GM23338 (cell line): ENCODE measurements at regions not wholly inside any gene's neighbourhood (a gene's known extent, or its start where the extent isn't known, plus 50 kb on each side); places are given as distances from the start of the nearest gene placed in this dataset.

Source experiments
- ATAC-seq: fragments of 200-7000 bp; cut with Tn5 transposase; 3 replicates; pipeline ENCODE4 v1.9.1; 2020
- DNase-seq: peaks from one replicate; pipeline ENCODE4 v3.0.0-alpha.2; 2015; ENCODE audit warnings: low spot score
- H2AFZ ChIP-seq: fragments of 200-600 bp; sonication (generic); 2 replicates; pipeline ENCODE4 v1.8.0; 2016; ENCODE audit warnings: antibody characterized with exemption, mild to moderate bottlenecking, moderate library complexity
- H3F3A ChIP-seq: fragments of 200-600 bp; sonication (generic); replicated peaks from 2 replicates; pipeline ENCODE4 v1.8.0; 2017; ENCODE audit warnings: antibody characterized with exemption, mixed run types, low read depth
- H3K27ac ChIP-seq: fragments of 200-600 bp; sonication (generic); 2 replicates; pipeline ENCODE4 v1.6.1; 2016; ENCODE audit warnings: low read depth
- H3K27me3 ChIP-seq: fragments of 200-600 bp; sonication (generic); 2 replicates; pipeline ENCODE4 v1.8.0; 2016; ENCODE audit warnings: mild to moderate bottlenecking, mixed run types, moderate library complexity; ENCODE audit not compliant: insufficient read depth
- H3K36me3 ChIP-seq: fragments of 200-600 bp; sonication (generic); 2 replicates; pipeline ENCODE4 v1.8.0; 2016; ENCODE audit warnings: mild to moderate bottlenecking; ENCODE audit not compliant: insufficient read depth
- H3K4me1 ChIP-seq: fragments of 200-600 bp; sonication (generic); 2 replicates; pipeline ENCODE4 v1.8.0; 2016; ENCODE audit warnings: mild to moderate bottlenecking, moderate library complexity; ENCODE audit not compliant: insufficient read depth
- H3K4me2 ChIP-seq: fragments of 200-600 bp; sonication (generic); 2 replicates; pipeline ENCODE4 v1.7.1; 2017; ENCODE audit warnings: mixed run types
- H3K4me3 ChIP-seq: fragments of 200-600 bp; sonication (generic); 2 replicates; pipeline ENCODE4 v1.6.1; 2016; ENCODE audit warnings: mixed run types
- H3K79me2 ChIP-seq: fragments of 200-600 bp; sonication (generic); replicated peaks from 2 replicates; pipeline ENCODE4 v1.8.0; 2017; ENCODE audit warnings: mild to moderate bottlenecking; ENCODE audit not compliant: insufficient read depth
- H3K9me2 ChIP-seq: fragments of 200-600 bp; sonication (generic); 2 replicates; pipeline ENCODE4 v1.8.0; 2017; ENCODE audit not compliant: insufficient read depth
- H4K20me1 ChIP-seq: fragments of 200-600 bp; sonication (generic); replicated peaks from 2 replicates; pipeline ENCODE4 v1.8.0; 2017; ENCODE audit warnings: mild to moderate bottlenecking; ENCODE audit not compliant: insufficient read depth
- H3K27ac Mint-ChIP-seq: 2 replicates; pipeline ENCODE4 v1.8.0; 2020; ENCODE audit warnings: inconsistent platforms, mild to moderate bottlenecking, moderate library complexity, mixed read lengths
- H3K27me3 Mint-ChIP-seq: 3 replicates; pipeline ENCODE4 v1.8.0; 2022; ENCODE audit warnings: low read depth, mild to moderate bottlenecking, moderate library complexity, mixed read lengths, inconsistent platforms; ENCODE audit not compliant: insufficient read depth, poor library complexity
- H3K36me3 Mint-ChIP-seq: 3 replicates; pipeline ENCODE4 v1.8.0; 2021; ENCODE audit warnings: low read depth, mild to moderate bottlenecking, inconsistent platforms, moderate library complexity, mixed read lengths
- H3K4me1 Mint-ChIP-seq: 3 replicates; pipeline ENCODE4 v1.8.0; 2020; ENCODE audit warnings: mild to moderate bottlenecking, inconsistent platforms, mixed read lengths
- H3K4me3 Mint-ChIP-seq: 3 replicates; pipeline ENCODE4 v1.8.0; 2021; ENCODE audit warnings: moderate library complexity, mild to moderate bottlenecking, inconsistent platforms, mixed read lengths
- H3K9me3 Mint-ChIP-seq: 3 replicates; pipeline ENCODE4 v1.8.0; 2020; ENCODE audit warnings: moderate library complexity, mild to moderate bottlenecking, inconsistent platforms, mixed read lengths
- EZH2 ChIP-seq: fragments of 200-600 bp; sonication (generic); IDR thresholded peaks from one replicate; pipeline ENCODE4 v1.8.0; 2017; ENCODE audit warnings: antibody characterized with exemption, mild to moderate bottlenecking, low read depth; ENCODE audit not compliant: unreplicated experiment
- EZH2phosphoT487 ChIP-seq: fragments of 200-600 bp; sonication (generic); IDR thresholded peaks from one replicate; pipeline ENCODE4 v1.8.1; 2018; ENCODE audit warnings: antibody characterized with exemption; ENCODE audit not compliant: unreplicated experiment
- NANOG ChIP-seq: IDR thresholded peaks from 2 replicates; pipeline ENCODE4 v1.6.1; 2016; ENCODE audit warnings: antibody characterized with exemption, borderline replicate concordance
- POLR2AphosphoS5 ChIP-seq: IDR thresholded peaks from 2 replicates; pipeline ENCODE4 v1.6.1; 2016; ENCODE audit warnings: antibody characterized with exemption, low read depth
- STAT1 ChIP-seq: IDR thresholded peaks from one replicate; pipeline ENCODE4 v1.6.1; 2016; ENCODE audit warnings: antibody characterized with exemption; ENCODE audit not compliant: unreplicated experiment
- ZNF331 ChIP-seq: fragments of 250-450 bp; sonication (Bioruptor Pico); IDR thresholded peaks from 2 replicates; pipeline ENCODE4 v1.5.0; 2020; ENCODE audit warnings: low read depth, mild to moderate bottlenecking, moderate library complexity
- TF ChIP-seq, protein P1 (sequence below), 2 experiments: fragments of 200-600 bp in 1 of 2; sonication (generic) in 1 of 2; conservative IDR thresholded peaks; 2 replicates each; pipeline versions ENCODE4 v1.5.1 to v1.6.1; 2016 to 2017; ENCODE audit warnings: antibody characterized with exemption in 2 of 2, low read depth in 2 of 2, mild to moderate bottlenecking in 2 of 2, moderate library complexity in 1 of 2
- TF ChIP-seq, protein P2 (sequence below): IDR thresholded peaks from 2 replicates; pipeline ENCODE4 v1.6.1; 2016; ENCODE audit warnings: antibody characterized with exemption
- TF ChIP-seq, protein P3 (sequence below): fragments of 250-450 bp; sonication (Bioruptor Pico); IDR thresholded peaks from 2 replicates; pipeline ENCODE4 v1.5.0; 2020; ENCODE audit warnings: mild to moderate bottlenecking, moderate library complexity

DNA sequence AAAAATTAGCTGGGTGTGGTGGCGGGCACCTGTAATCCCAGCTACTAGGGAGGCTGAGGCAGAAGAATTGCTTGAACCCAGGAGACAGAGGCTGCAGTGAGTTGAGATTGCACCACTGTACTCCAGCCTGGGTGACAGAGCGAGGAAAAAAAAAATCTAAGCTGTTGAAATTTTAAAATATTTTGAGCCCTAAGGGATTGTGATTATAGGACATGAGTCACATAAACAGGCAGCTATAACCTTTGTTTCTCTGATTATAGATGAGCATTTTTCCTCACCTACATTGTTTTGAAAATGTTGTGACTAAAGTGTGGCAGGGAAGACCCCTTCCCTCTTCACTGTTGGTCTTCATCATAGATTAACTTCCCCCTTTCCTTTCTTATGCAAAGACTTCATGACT lies 135.5 kb downstream of the MGAT5B start:
- peaks cover 3% of the 10 kb centered on the region; the same call in 2 of the 3 replicates for H3K9me3 Mint-ChIP-seq
- H3K79me2 ChIP-seq, result no peaks in the 10 kb centered on the region
- no peak overlapping the region for H3K4me2 ChIP-seq
- H3K9me2 ChIP-seq, result no peaks in the 10 kb centered on the region
- no peak for DNase-seq
- TF ChIP-seq, protein P1, sequence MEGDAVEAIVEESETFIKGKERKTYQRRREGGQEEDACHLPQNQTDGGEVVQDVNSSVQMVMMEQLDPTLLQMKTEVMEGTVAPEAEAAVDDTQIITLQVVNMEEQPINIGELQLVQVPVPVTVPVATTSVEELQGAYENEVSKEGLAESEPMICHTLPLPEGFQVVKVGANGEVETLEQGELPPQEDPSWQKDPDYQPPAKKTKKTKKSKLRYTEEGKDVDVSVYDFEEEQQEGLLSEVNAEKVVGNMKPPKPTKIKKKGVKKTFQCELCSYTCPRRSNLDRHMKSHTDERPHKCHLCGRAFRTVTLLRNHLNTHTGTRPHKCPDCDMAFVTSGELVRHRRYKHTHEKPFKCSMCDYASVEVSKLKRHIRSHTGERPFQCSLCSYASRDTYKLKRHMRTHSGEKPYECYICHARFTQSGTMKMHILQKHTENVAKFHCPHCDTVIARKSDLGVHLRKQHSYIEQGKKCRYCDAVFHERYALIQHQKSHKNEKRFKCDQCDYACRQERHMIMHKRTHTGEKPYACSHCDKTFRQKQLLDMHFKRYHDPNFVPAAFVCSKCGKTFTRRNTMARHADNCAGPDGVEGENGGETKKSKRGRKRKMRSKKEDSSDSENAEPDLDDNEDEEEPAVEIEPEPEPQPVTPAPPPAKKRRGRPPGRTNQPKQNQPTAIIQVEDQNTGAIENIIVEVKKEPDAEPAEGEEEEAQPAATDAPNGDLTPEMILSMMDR (conservative IDR thresholded peaks at IDR 0.05; ENCODE audit: low read depth in 2 of 2), result no peak
- TF ChIP-seq EZH2 (no peak), EZH2phosphoT487 (no peak), POLR2AphosphoS5 (no peak), STAT1 (no peak), ZNF331 (CRISPR knock-in tag) (no peak), NANOG (no peak)
- TF ChIP-seq, protein P2, sequence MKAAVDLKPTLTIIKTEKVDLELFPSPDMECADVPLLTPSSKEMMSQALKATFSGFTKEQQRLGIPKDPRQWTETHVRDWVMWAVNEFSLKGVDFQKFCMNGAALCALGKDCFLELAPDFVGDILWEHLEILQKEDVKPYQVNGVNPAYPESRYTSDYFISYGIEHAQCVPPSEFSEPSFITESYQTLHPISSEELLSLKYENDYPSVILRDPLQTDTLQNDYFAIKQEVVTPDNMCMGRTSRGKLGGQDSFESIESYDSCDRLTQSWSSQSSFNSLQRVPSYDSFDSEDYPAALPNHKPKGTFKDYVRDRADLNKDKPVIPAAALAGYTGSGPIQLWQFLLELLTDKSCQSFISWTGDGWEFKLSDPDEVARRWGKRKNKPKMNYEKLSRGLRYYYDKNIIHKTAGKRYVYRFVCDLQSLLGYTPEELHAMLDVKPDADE, result no peak
- TF ChIP-seq, protein P3, sequence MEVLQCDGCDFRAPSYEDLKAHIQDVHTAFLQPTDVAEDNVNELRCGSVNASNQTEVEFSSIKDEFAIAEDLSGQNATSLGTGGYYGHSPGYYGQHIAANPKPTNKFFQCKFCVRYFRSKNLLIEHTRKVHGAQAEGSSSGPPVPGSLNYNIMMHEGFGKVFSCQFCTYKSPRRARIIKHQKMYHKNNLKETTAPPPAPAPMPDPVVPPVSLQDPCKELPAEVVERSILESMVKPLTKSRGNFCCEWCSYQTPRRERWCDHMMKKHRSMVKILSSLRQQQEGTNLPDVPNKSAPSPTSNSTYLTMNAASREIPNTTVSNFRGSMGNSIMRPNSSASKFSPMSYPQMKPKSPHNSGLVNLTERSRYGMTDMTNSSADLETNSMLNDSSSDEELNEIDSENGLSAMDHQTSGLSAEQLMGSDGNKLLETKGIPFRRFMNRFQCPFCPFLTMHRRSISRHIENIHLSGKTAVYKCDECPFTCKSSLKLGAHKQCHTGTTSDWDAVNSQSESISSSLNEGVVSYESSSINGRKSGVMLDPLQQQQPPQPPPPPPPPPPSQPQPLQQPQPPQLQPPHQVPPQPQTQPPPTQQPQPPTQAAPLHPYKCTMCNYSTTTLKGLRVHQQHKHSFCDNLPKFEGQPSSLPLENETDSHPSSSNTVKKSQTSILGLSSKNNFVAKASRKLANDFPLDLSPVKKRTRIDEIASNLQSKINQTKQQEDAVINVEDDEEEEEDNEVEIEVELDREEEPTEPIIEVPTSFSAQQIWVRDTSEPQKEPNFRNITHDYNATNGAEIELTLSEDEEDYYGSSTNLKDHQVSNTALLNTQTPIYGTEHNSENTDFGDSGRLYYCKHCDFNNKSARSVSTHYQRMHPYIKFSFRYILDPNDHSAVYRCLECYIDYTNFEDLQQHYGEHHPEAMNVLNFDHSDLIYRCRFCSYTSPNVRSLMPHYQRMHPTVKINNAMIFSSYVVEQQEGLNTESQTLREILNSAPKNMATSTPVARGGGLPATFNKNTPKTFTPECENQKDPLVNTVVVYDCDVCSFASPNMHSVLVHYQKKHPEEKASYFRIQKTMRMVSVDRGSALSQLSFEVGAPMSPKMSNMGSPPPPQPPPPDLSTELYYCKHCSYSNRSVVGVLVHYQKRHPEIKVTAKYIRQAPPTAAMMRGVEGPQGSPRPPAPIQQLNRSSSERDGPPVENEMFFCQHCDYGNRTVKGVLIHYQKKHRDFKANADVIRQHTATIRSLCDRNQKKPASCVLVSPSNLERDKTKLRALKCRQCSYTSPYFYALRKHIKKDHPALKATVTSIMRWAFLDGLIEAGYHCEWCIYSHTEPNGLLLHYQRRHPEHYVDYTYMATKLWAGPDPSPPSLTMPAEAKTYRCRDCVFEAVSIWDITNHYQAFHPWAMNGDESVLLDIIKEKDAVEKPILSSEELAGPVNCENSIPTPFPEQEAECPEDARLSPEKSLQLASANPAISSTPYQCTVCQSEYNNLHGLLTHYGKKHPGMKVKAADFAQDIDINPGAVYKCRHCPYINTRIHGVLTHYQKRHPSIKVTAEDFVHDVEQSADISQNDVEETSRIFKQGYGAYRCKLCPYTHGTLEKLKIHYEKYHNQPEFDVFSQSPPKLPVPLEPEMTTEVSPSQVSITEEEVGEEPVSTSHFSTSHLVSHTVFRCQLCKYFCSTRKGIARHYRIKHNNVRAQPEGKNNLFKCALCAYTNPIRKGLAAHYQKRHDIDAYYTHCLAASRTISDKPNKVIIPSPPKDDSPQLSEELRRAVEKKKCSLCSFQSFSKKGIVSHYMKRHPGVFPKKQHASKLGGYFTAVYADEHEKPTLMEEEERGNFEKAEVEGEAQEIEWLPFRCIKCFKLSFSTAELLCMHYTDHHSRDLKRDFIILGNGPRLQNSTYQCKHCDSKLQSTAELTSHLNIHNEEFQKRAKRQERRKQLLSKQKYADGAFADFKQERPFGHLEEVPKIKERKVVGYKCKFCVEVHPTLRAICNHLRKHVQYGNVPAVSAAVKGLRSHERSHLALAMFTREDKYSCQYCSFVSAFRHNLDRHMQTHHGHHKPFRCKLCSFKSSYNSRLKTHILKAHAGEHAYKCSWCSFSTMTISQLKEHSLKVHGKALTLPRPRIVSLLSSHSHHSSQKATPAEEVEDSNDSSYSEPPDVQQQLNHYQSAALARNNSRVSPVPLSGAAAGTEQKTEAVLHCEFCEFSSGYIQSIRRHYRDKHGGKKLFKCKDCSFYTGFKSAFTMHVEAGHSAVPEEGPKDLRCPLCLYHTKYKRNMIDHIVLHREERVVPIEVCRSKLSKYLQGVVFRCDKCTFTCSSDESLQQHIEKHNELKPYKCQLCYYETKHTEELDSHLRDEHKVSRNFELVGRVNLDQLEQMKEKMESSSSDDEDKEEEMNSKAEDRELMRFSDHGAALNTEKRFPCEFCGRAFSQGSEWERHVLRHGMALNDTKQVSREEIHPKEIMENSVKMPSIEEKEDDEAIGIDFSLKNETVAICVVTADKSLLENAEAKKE (CRISPR knock-in tag), result no peak
- no peak overlapping the region for H3K4me3 ChIP-seq
- peaks cover 8% of the 10 kb centered on the region for H3K27me3 Mint-ChIP-seq
- no peaks in the 10 kb centered on the region for H3K36me3 Mint-ChIP-seq
- no peak overlapping the region for H3K27ac ChIP-seq
- peaks cover 12% of the 10 kb centered on the region for H3K4me1 Mint-ChIP-seq
- no peaks in the 10 kb centered on the region for H3K27me3 ChIP-seq
- H3K36me3 ChIP-seq, result no peaks in the 10 kb centered on the region
- no peak overlapping the region for H3K27ac Mint-ChIP-seq
- no peaks in the 10 kb centered on the region for H3F3A ChIP-seq
- no peaks in the 10 kb centered on the region for H4K20me1 ChIP-seq
- H3K4me3 Mint-ChIP-seq, result no peak overlapping the region
- H3K4me1 ChIP-seq, result 0 out of 2 replicates have a peak, but pooled peaks cover 5% of the 10 kb centered on the region
- no peak for ATAC-seq
- no peak overlapping the region for H2AFZ ChIP-seq
